ENCODE measurements at regions not wholly inside any gene's neighbourhood (a gene's known extent, or its start where the extent isn't known, plus 50 kb on each side); places are given as distances from the start of the nearest gene placed in this dataset.

- no peak for DNase-seq
These were observed 225.7 kb downstream of the DPH6 start for GRCh38 chr15:35320158-35320780.

- DNase-seq, result no peak
These were observed 226.6 kb downstream of the DPH6 start for GRCh38 chr15:35319354-35319753.

- no peak for DNase-seq
These were observed 228.7 kb downstream of the DPH6 start for GRCh38 chr15:35317217-35317616.

GRCh38 chr15:35312344-35312743 is 227.2 kb upstream of the NANOGP8 start:
- DNase-seq, result no peak

- DNase-seq, result no peak
These were observed 226.5 kb upstream of the NANOGP8 start for GRCh38 chr15:35311615-35312014.

- no peak for DNase-seq
These were observed 224.8 kb upstream of the NANOGP8 start for GRCh38 chr15:35309886-35310285.

- peak; percentile 93 for DNase-seq
These were observed 223.7 kb upstream of the NANOGP8 start for GRCh38 chr15:35308802-35309201.

- DNase-seq, result no peak
These were observed 222.6 kb upstream of the NANOGP8 start for GRCh38 chr15:35307676-35308075.

- no peak for DNase-seq
These were observed 221.9 kb upstream of the NANOGP8 start for GRCh38 chr15:35307026-35307425.

GRCh38 chr15:35306361-35306981 is 221.4 kb upstream of the NANOGP8 start:
- DNase-seq, result peak; percentile 85

GRCh38 chr15:35305946-35306345 is 220.9 kb upstream of the NANOGP8 start:
- DNase-seq, result peak; percentile 91

- DNase-seq, result peak; percentile 29
These were observed 220.0 kb upstream of the NANOGP8 start for GRCh38 chr15:35305031-35305550.

- DNase-seq, result no peak
These were observed 219.3 kb upstream of the NANOGP8 start for GRCh38 chr15:35304389-35304788.

- DNase-seq, result no peak
These were observed 217.2 kb upstream of the NANOGP8 start for GRCh38 chr15:35302334-35302733.

GRCh38 chr15:35301088-35301487 is 216.0 kb upstream of the NANOGP8 start:
- no peak for DNase-seq

GRCh38 chr15:35299059-35299735 is 214.1 kb upstream of the NANOGP8 start:
- no peak for DNase-seq

- DNase-seq, result no peak
These were observed 213.4 kb upstream of the NANOGP8 start for GRCh38 chr15:35298509-35298908.

GRCh38 chr15:35293353-35294130 is 208.4 kb upstream of the NANOGP8 start:
- DNase-seq, result peak; percentile 83

GRCh38 chr15:35290301-35290721 is 205.2 kb upstream of the NANOGP8 start:
- no peak for DNase-seq

GRCh38 chr15:35289024-35289617 is 204.0 kb upstream of the NANOGP8 start:
- DNase-seq, result peak; percentile 84

- DNase-seq, result no peak
These were observed 203.5 kb upstream of the NANOGP8 start for GRCh38 chr15:35288580-35288979.

GRCh38 chr15:35286721-35287120 is 201.6 kb upstream of the NANOGP8 start:
- no peak for DNase-seq
